GM21381 (cell line): ENCODE measurements at regions not wholly inside any gene's neighbourhood (a gene's known extent, or its start where the extent isn't known, plus 50 kb on each side); places are given as distances from the start of the nearest gene placed in this dataset.

Source experiments
- ATAC-seq: cut with Tn5 transposase; IDR thresholded peaks from one replicate; pipeline ENCODE4 v1.9.1; 2021; ENCODE audit warnings: mild to moderate bottlenecking, moderate library complexity; ENCODE audit not compliant: unreplicated experiment

GRCh38 chr11:131109790-131110189 is 193.5 kb upstream of the SNX19 start:
- no peak for ATAC-seq

GRCh38 chr11:131111775-131112174 is 195.5 kb upstream of the SNX19 start:
- ATAC-seq = no peak

DNA sequence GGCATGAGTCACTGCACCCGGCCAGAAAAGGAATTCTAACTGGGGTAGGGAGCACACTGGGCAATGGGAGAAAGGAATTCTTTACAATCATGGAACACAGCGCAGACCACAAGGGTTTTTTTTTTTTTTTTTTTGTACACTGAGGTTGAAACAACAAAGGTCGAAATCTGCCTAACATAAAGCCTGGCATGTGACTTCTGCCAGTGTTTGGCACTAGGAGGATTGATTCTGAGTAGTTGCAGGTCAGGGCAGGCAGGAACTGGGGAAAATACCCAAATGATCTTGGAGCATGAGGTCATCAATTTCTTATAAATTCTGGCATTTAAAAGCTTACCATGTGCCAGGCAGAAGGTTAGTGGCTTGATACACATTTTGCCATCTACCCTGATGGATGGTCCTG is 202.0 kb upstream of the SNX19 start:
- no peak for ATAC-seq

DNA sequence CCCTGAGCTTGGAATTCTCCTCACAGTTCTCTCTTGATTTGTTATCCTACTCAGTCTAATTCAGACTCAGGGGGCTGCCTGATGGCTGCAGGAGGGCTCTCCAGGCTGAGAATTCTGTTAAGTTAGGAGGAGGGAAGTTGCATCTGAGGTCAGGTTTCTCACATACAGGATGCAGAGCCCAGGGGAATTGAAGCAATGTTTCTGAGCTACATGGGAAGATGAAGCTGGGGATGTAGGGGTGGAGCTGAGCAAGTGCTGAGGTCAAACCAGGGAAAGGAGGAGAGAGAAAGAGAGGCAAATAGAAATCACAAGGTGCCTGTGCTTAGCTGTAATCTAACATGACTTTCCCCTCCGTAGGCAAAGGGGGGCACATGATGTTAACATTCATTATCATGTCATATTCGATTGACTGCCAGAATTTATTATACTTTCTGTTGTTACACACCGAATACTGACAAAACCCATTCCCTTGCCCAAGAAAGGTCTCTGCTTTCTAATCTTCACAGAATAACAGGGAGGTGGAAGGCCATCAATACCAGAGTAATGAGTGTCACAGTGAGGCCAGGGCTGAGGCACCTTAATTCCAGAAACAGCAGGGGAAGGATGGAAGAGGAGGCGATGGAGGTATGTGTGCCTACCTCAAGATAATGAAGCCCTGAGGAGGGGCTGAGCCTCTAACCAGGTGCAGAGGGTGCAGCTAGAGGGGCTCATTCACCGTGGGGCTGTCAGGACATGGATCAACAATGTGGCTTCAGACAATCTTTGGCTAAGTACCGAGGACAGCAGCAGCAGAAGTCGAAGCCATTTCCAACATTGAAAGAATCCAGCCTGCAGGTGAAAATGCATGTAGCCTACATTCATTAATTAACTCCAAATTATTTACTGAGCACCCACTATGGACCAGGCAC is 205.4 kb upstream of the SNX19 start:
- ATAC-seq = no peak

GRCh38 chr11:131122448-131122847 is 206.2 kb upstream of the SNX19 start:
- ATAC-seq = no peak

DNA sequence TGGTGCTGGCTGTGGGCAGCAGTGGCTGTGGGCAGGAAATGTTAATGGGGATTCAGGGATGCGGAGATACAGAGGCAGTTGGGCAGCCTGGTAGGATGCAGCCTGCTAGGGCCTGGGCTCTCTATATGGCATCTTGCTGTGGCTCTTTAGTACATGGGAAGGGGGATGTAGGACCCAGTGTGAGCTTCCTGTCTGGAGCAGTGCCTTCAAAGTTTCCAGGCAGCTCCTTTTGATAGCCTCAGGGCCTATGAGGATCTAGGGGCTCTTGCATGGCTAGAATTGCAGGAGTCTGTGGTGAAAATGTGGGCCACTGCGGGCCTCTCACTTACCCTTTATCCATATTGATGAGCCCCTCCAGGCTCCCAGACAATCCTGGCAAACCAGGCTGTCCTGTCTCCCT is 213.2 kb upstream of the SNX19 start:
- no peak for ATAC-seq

DNA sequence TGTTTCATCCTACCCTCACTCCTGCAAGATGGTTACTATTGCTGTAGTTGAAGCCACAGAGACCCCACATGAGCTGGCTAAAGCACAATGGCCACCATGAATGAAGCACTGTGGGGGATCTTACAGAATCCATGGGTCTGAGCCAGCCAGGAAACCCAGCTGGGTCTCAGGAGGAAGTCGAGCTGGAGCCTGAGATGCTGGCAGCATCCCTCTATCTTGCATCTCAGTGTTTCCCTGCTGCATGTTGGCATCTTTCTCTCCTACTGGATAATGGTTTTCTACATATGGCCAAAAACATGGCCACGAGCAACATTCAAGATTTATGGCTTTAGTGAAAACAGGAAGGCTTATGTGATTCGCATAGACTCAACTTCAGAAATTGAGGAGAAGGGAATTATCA is 219.3 kb upstream of the SNX19 start:
- ATAC-seq = no peak

- no peak for ATAC-seq
Observed at GRCh38 chr11:131136486-131136885, 220.2 kb upstream of the SNX19 start.

DNA sequence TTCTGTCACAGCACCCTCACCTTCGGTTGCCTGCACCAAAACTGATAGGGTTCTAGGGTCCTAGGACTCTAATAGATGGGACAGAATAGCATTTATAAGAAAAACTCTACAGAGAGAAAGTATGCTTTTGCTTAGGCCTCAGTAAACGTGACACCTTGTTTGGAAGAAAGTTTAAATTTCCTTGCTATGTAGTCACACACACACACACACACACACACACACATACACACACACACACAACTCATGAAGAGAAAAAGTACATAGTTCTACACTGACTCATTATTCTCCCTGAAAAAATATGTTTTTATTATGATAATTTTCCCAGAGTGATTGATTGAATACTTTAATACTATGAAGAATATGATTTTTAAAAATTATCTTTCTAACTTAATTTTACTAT is 220.8 kb upstream of the SNX19 start:
- ATAC-seq = no peak

DNA sequence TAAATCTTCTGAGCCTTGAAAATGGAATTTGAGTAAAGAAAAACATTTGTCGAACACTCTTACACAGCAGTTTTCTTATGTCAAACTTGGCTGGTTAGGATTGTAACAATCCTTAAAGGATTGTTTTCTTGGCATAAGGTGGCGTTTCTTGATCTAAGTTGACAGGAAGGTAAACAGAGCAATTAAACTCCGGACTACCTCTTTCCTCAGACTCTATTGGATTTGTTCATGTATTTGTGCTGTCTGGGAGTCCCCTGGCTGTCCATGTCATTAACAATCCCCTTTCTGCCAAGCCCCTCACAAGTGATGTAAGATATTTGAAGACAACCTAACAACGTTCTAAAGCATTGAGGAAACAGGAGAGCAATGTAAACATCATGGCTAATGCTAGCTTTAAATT is 222.5 kb upstream of the SNX19 start:
- no peak for ATAC-seq

- ATAC-seq = no peak
Observed at GRCh38 chr11:131145791-131146190, 224.6 kb upstream of the NTM start.

DNA sequence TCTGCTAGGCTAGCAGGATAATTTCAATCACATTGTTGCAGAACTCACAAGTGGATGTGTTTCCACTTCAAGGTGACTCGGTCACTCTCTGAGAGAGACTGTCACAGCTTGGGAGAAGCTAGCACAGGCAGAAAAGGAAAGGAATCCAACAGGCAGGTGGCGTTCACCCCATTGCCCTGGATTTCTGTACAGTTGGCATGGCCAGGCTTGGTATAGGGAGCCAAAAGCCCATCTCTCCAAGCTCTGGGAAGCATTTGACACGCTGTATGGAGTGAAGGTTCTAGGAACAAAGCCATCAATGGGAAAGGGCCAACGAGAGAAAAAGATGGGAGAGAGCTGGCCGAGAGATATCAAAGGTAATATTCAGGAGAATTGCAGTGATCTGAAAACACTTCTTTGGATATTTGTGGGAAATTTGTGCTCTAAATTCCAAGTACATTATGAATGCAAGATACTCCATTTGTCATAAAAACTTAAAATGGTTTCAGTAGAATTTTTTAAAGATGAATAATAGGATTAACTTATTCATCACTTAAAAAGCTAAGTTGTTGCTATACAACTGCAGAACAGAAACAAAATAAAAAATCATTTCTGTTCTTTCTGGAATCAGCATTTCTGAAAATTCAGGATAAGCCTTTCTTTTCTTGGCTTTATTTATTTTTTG is 223.5 kb upstream of the NTM start:
- ATAC-seq = no peak

- ATAC-seq = no peak
Observed at GRCh38 chr11:131154351-131154750, 216.1 kb upstream of the NTM start.

- ATAC-seq = no peak
Observed at GRCh38 chr11:131157678-131158077, 212.7 kb upstream of the NTM start.

GRCh38 chr11:131160846-131161245 is 209.6 kb upstream of the NTM start:
- ATAC-seq = no peak

GRCh38 chr11:131163613-131164012 is 206.8 kb upstream of the NTM start:
- ATAC-seq = no peak

GRCh38 chr11:131165036-131165435 is 205.4 kb upstream of the NTM start:
- ATAC-seq = no peak

- no peak for ATAC-seq
Observed at GRCh38 chr11:131168839-131169713, 201.3 kb upstream of the NTM start.

- ATAC-seq = no peak
Observed at GRCh38 chr11:131172011-131172410, 198.4 kb upstream of the NTM start.

DNA sequence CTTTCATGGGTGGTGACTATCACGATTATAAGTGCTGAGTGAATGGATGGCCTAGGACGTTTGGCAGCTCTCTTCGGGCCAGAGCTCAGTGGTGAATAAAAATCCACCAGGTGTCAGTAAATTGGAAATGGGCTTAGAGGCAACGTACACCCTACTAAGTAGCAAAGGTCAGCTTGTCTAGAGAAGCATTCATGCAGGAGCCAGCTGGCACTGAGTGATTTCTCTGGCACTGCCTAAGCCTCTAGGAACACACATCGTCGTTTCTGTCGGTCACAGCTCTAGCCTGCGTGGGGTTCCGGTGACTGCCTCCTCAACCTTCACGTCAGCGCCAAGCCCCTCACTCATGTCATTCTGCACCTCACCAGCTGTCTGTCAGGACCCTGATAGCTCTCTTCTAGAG is 192.4 kb upstream of the NTM start:
- no peak for ATAC-seq

- ATAC-seq = no peak
Observed at GRCh38 chr11:131178596-131178995, 191.8 kb upstream of the NTM start.
